ENCODE measurements at regions not wholly inside any gene's neighbourhood (a gene's known extent, or its start where the extent isn't known, plus 50 kb on each side); places are given as distances from the start of the nearest gene placed in this dataset.

DNA sequence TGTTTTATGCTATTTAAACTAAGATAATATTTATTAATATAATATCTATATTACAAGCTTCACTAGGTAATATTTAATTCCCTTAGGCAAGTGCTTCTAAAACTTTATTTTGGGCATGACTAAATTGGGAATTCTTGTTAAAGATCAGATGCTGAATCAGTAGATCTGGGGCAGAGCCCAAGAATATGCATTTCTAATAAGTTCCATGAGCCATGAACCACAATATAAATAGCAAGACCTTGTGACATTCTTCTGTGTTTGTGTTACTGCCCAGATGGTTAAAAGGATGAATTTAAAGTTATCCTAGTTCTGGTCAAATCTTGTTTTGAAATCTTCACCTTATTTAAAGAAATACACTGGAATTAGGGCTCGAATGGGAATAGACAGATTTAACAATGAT is 258.4 kb upstream of the CACNA2D1 start:
- Histone ChIP-seq H4K20me1 (ENCODE audit: insufficient read depth) (no peaks in the 10 kb centered on the region), H3F3A (replicated peaks; ENCODE audit: insufficient read depth) (peaks cover 5% of the 10 kb centered on the region), H3K4me2 (no peak overlapping the region), H3K4me3 (ENCODE audit: low read depth in 2 of 2, low read length in 1 of 2) (no peak overlapping the region), H3K4me1 (ENCODE audit: control insufficient read depth in 1 of 2, insufficient read depth in 2 of 2, low read depth in 1 of 2, low read length in 1 of 2) (peaks cover 3 to 35% of the 10 kb centered on the region in 2 experiments; a peak in 2 of 4 replicates), H3K36me3 (replicated peaks in 1 of 2; ENCODE audit: control insufficient read depth in 1 of 2, insufficient read depth in 2 of 2, low read length in 1 of 2) (no peaks in the 10 kb centered on the region), H3K27me3 (ENCODE audit: insufficient read depth) (no peaks in the 10 kb centered on the region), H3K27ac (ENCODE audit: low read depth in 2 of 2, low read length in 1 of 2) (no peak overlapping the region), H3K79me2 (ENCODE audit: insufficient read depth) (no peaks in the 10 kb centered on the region), H3K9me2 (no peaks in the 10 kb centered on the region), H2AFZ (ENCODE audit: low read depth) (no peak overlapping the region), H3K9me3 (no peaks in the 10 kb centered on the region), H3K9ac (no peak overlapping the region)
- 64% methylated on average over 1 of the region's 1 CpG for WGBS (ENCODE audit: low lambda C conversion rate)
- no peak for DNase-seq
- no peak for TF ChIP-seq RFX5 (IDR thresholded peaks at IDR 0.05; ENCODE audit: low read length)
- TF ChIP-seq, protein P1, sequence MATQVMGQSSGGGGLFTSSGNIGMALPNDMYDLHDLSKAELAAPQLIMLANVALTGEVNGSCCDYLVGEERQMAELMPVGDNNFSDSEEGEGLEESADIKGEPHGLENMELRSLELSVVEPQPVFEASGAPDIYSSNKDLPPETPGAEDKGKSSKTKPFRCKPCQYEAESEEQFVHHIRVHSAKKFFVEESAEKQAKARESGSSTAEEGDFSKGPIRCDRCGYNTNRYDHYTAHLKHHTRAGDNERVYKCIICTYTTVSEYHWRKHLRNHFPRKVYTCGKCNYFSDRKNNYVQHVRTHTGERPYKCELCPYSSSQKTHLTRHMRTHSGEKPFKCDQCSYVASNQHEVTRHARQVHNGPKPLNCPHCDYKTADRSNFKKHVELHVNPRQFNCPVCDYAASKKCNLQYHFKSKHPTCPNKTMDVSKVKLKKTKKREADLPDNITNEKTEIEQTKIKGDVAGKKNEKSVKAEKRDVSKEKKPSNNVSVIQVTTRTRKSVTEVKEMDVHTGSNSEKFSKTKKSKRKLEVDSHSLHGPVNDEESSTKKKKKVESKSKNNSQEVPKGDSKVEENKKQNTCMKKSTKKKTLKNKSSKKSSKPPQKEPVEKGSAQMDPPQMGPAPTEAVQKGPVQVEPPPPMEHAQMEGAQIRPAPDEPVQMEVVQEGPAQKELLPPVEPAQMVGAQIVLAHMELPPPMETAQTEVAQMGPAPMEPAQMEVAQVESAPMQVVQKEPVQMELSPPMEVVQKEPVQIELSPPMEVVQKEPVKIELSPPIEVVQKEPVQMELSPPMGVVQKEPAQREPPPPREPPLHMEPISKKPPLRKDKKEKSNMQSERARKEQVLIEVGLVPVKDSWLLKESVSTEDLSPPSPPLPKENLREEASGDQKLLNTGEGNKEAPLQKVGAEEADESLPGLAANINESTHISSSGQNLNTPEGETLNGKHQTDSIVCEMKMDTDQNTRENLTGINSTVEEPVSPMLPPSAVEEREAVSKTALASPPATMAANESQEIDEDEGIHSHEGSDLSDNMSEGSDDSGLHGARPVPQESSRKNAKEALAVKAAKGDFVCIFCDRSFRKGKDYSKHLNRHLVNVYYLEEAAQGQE (IDR thresholded peaks at IDR 0.05; ENCODE audit: low read depth, low read length) = no peak
- no peak for TF ChIP-seq ZBTB33 (IDR thresholded peaks at IDR 0.05; ENCODE audit: borderline replicate concordance, low read depth)
- no peak for TF ChIP-seq RCOR1 (IDR thresholded peaks at IDR 0.05; ENCODE audit: low read length)
- no peak for TF ChIP-seq FOXJ3 (CRISPR knock-in tag; IDR thresholded peaks at IDR 0.05)
- TF ChIP-seq CHD2 (IDR thresholded peaks at IDR 0.05; ENCODE audit: low read length, partially characterized antibody) = no peak
- TF ChIP-seq EP300 (IDR thresholded peaks at IDR 0.05; ENCODE audit: borderline replicate concordance in 1 of 2, low read depth in 1 of 2, low read length in 1 of 2) = no peak
- 0 out of 2 replicates have a peak, but pooled peaks have one; percentile 18 for TF ChIP-seq MEF2A (IDR thresholded peaks at IDR 0.05; ENCODE audit: borderline replicate concordance, low read depth)
- TF ChIP-seq TCF12 (IDR thresholded peaks at IDR 0.05) = peak; percentile 34
- no peak for TF ChIP-seq GATA2 (CRISPR knock-in tag; IDR thresholded peaks at IDR 0.05)
- TF ChIP-seq, protein P2, sequence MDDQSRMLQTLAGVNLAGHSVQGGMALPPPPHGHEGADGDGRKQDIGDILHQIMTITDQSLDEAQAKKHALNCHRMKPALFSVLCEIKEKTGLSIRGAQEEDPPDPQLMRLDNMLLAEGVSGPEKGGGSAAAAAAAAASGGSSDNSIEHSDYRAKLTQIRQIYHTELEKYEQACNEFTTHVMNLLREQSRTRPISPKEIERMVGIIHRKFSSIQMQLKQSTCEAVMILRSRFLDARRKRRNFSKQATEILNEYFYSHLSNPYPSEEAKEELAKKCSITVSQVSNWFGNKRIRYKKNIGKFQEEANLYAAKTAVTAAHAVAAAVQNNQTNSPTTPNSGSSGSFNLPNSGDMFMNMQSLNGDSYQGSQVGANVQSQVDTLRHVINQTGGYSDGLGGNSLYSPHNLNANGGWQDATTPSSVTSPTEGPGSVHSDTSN (IDR thresholded peaks at IDR 0.05) = no peak
- no peak for TF ChIP-seq TEAD4 (IDR thresholded peaks at IDR 0.05; ENCODE audit: borderline replicate concordance, insufficient read depth)
- CTCF ChIA-PET = interaction anchor here (1.2 to 2.6 kb wide), 3 partner anchors 12 to 28 kb away, joined by 3 to 8 read pairs (median 3); no protein-coding TSS in a partner anchor
- POLR2A ChIA-PET = no interaction called here
